ENCODE measurements at regions not wholly inside any gene's neighbourhood (a gene's known extent, or its start where the extent isn't known, plus 50 kb on each side); places are given as distances from the start of the nearest gene placed in this dataset.

GRCh38 chr3:40939741-40940130 lies 259.6 kb upstream of the CTNNB1 start:
- TF ChIP-seq CTCF (IDR thresholded peaks at IDR 0.05), result no peak
- TF ChIP-seq POLR2A (IDR thresholded peaks at IDR 0.05), result no peak
